Thyroid gland (tissue), 4 donors: ENCODE measurements at regions not wholly inside any gene's neighbourhood (a gene's known extent, or its start where the extent isn't known, plus 50 kb on each side); places are given as distances from the start of the nearest gene placed in this dataset.

ENCODE experiments used
- CTCF ChIP-seq, 6 experiments: fragments of 200-600 bp in 3 of 6; fragments of 450-650 bp in 3 of 6; sonication (generic) in 3 of 6; IDR thresholded peaks; one replicate each; pipeline ENCODE4 v1.5.1; 2016 to 2019; ENCODE audit warnings: antibody characterized with exemption in 6 of 6, mild to moderate bottlenecking in 2 of 6, inconsistent platforms in 1 of 6, moderate library complexity in 1 of 6
- POLR2A ChIP-seq, 2 donors: fragments of 450-650 bp; IDR thresholded peaks; one replicate each; pipeline ENCODE4 v1.6.1; 2017; ENCODE audit warnings: antibody characterized with exemption in 2 of 2, mild to moderate bottlenecking in 2 of 2, moderate library complexity in 1 of 2

GRCh38 chr2:163259489-163259888, 420.9 kb upstream of the KCNH7 start:
- no peak for TF ChIP-seq CTCF (IDR thresholded peaks at IDR 0.05)
- TF ChIP-seq POLR2A (IDR thresholded peaks at IDR 0.05) = no peak
